DOHH2 (cell line): ENCODE measurements at regions not wholly inside any gene's neighbourhood (a gene's known extent, or its start where the extent isn't known, plus 50 kb on each side); places are given as distances from the start of the nearest gene placed in this dataset.

Experiments used
- H3F3A ChIP-seq: fragments of 200-600 bp; sonication (generic), shearing (Covaris generic); 2 replicates; pipeline ENCODE4 v1.6.0; 2016; ENCODE audit warnings: antibody characterized with exemption, mild to moderate bottlenecking; ENCODE audit not compliant: control insufficient read depth, insufficient read depth
- H3K27ac ChIP-seq: fragments of 200-600 bp; sonication (generic); 2 replicates; pipeline ENCODE4 v1.5.1; 2014; ENCODE audit warnings: low read depth, mild to moderate bottlenecking, low read length, moderate library complexity
- H3K27me3 ChIP-seq: fragments of 200-600 bp; sonication (generic); 2 replicates; pipeline ENCODE4 v1.6.1; 2014; ENCODE audit warnings: mild to moderate bottlenecking, low read length, mixed read lengths; ENCODE audit not compliant: control insufficient read depth
- H3K36me3 ChIP-seq: fragments of 200-600 bp; sonication (generic); 2 replicates; pipeline ENCODE4 v1.6.1; 2014; ENCODE audit warnings: mild to moderate bottlenecking, low read length, moderate library complexity, mixed read lengths; ENCODE audit not compliant: control insufficient read depth
- H3K4me1 ChIP-seq: fragments of 200-600 bp; sonication (generic); 2 replicates; pipeline ENCODE4 v1.6.1; 2014; ENCODE audit warnings: mild to moderate bottlenecking, low read length, mixed read lengths; ENCODE audit not compliant: control insufficient read depth
- H3K4me2 ChIP-seq: fragments of 200-600 bp; sonication (generic); 2 replicates; pipeline ENCODE4 v1.6.0; 2014; ENCODE audit warnings: mild to moderate bottlenecking, low read length, moderate library complexity
- H3K4me3 ChIP-seq: fragments of 200-600 bp; sonication (generic); 2 replicates; pipeline ENCODE4 v1.5.1; 2014; ENCODE audit warnings: mild to moderate bottlenecking, low read length, mixed read lengths
- H3K79me2 ChIP-seq: fragments of 200-600 bp; sonication (generic); 2 replicates; pipeline ENCODE4 v1.6.1; 2014; ENCODE audit warnings: mild to moderate bottlenecking, low read length, mixed read lengths; ENCODE audit not compliant: control insufficient read depth
- H3K9me2 ChIP-seq: fragments of 200-600 bp; sonication (generic); replicated peaks from 2 replicates; pipeline ENCODE4 v1.6.1; 2014; ENCODE audit warnings: mild to moderate bottlenecking, low read length, mixed read lengths; ENCODE audit not compliant: control insufficient read depth
- H3K9me3 ChIP-seq: fragments of 200-600 bp; sonication (generic); 2 replicates; pipeline ENCODE4 v1.6.1; 2014; ENCODE audit warnings: antibody characterized with exemption, low read length, mixed read lengths; ENCODE audit not compliant: control insufficient read depth, insufficient read depth
- H4K20me1 ChIP-seq: fragments of 200-600 bp; sonication (generic); 2 replicates; pipeline ENCODE4 v1.6.0; 2014; ENCODE audit warnings: low read depth, mild to moderate bottlenecking, antibody characterized with exemption, low read length, moderate library complexity; ENCODE audit not compliant: control insufficient read depth, insufficient read depth
- EZH2phosphoT487 ChIP-seq: fragments of 200-600 bp; sonication (generic); IDR thresholded peaks from 2 replicates; pipeline ENCODE4 v1.6.1; 2017; ENCODE audit warnings: borderline replicate concordance, mild to moderate bottlenecking, antibody characterized with exemption, low read length, moderate library complexity, mixed read lengths
- TF ChIP-seq, protein P1 (sequence below): fragments of 200-600 bp; sonication (generic); IDR thresholded peaks from one replicate; pipeline ENCODE4 v1.5.1; 2014; ENCODE audit warnings: antibody characterized with exemption, mild to moderate bottlenecking, low read depth, low read length; ENCODE audit not compliant: poor library complexity, severe bottlenecking

DNA sequence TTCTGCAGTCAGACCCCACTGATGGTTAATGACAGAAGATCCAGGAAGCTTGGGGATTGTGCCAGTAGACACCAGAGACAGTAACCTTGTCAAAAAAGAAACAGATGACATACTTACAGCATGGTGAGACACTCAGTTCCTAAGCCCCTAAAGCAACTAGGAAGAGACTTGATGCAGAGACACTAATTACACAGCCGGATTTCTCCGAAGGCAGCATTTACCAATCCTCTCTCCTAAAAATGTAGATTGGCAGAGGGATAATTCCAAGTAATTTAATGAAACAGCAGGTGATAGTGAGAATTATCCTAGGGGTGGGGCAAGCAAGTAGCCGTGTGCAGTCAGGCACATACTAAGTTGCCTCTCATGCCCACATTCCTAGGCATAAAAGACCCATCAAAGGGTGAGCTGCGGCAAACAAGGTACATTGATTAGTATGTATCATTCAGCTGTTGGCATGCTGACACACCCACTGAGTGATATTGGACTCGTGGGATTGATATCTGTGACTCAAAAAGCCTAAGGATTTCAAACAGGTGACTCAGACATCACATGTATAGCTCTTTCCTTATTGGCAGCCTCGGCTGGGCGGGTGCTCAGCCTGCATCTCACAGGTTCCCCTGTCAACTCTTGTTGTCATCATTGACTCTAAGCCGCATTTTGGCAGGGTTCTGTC, 296.7 kb upstream of the ATP5MC3 start:
- H3K4me3 ChIP-seq, result no peak overlapping the region
- no peaks in the 10 kb centered on the region for H3K79me2 ChIP-seq
- no peaks in the 10 kb centered on the region for H3K4me1 ChIP-seq
- no peaks in the 10 kb centered on the region for H3K9me3 ChIP-seq
- no peaks in the 10 kb centered on the region for H3F3A ChIP-seq
- no peaks in the 10 kb centered on the region for H4K20me1 ChIP-seq
- H3K9me2 ChIP-seq, result no peaks in the 10 kb centered on the region
- H3K36me3 ChIP-seq, result no peaks in the 10 kb centered on the region
- H3K27ac ChIP-seq, result no peak overlapping the region
- no peak overlapping the region for H3K4me2 ChIP-seq
- TF ChIP-seq EZH2phosphoT487, result no peak
- TF ChIP-seq, protein P1, sequence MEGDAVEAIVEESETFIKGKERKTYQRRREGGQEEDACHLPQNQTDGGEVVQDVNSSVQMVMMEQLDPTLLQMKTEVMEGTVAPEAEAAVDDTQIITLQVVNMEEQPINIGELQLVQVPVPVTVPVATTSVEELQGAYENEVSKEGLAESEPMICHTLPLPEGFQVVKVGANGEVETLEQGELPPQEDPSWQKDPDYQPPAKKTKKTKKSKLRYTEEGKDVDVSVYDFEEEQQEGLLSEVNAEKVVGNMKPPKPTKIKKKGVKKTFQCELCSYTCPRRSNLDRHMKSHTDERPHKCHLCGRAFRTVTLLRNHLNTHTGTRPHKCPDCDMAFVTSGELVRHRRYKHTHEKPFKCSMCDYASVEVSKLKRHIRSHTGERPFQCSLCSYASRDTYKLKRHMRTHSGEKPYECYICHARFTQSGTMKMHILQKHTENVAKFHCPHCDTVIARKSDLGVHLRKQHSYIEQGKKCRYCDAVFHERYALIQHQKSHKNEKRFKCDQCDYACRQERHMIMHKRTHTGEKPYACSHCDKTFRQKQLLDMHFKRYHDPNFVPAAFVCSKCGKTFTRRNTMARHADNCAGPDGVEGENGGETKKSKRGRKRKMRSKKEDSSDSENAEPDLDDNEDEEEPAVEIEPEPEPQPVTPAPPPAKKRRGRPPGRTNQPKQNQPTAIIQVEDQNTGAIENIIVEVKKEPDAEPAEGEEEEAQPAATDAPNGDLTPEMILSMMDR, result no peak
- no peaks in the 10 kb centered on the region for H3K27me3 ChIP-seq

DNA sequence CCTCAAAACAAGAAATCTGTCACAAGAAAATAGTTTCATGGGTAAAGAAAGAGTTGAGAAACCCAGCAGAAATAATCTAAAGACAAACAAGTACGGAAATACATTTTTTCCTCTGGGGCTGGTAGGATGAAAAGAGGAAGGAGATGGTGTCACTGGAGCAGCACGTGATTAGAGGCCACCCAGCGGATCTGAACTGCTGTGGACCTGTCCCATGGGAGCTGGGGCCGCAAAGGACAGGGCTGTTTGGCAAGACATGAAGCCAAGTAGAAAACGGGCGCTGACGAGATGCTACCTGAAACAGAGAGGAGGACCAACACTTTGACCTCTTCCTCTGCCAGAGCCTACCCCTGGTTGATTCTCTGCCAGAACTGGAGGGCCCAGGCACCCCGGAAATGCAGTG, 295.4 kb upstream of the ATP5MC3 start:
- Histone ChIP-seq H3K79me2 (no peaks in the 10 kb centered on the region), H3K9me2 (no peaks in the 10 kb centered on the region), H4K20me1 (no peaks in the 10 kb centered on the region), H3K4me1 (no peaks in the 10 kb centered on the region), H3K27ac (no peak overlapping the region), H3K36me3 (no peaks in the 10 kb centered on the region), H3F3A (no peaks in the 10 kb centered on the region), H3K4me2 (no peak overlapping the region), H3K27me3 (no peaks in the 10 kb centered on the region), H3K4me3 (no peak overlapping the region), H3K9me3 (no peaks in the 10 kb centered on the region)
- TF ChIP-seq EZH2phosphoT487, result no peak
- TF ChIP-seq, protein P1, result no peak

- H3K9me3 ChIP-seq, result no peaks in the 10 kb centered on the region
- H4K20me1 ChIP-seq, result no peaks in the 10 kb centered on the region
- no peaks in the 10 kb centered on the region for H3K9me2 ChIP-seq
- TF ChIP-seq, protein P1, result no peak
- no peak for TF ChIP-seq EZH2phosphoT487
- no peaks in the 10 kb centered on the region for H3K27me3 ChIP-seq
- H3K79me2 ChIP-seq, result no peaks in the 10 kb centered on the region
- H3K4me1 ChIP-seq, result no peaks in the 10 kb centered on the region
- no peak overlapping the region for H3K4me3 ChIP-seq
- no peak overlapping the region for H3K4me2 ChIP-seq
- H3K27ac ChIP-seq, result no peak overlapping the region
- no peaks in the 10 kb centered on the region for H3F3A ChIP-seq
- H3K36me3 ChIP-seq, result no peaks in the 10 kb centered on the region
Observed at GRCh38 chr2:175476374-175476773, 294.9 kb upstream of the ATP5MC3 start.
